A673 (cell line): ENCODE measurements at regions not wholly inside any gene's neighbourhood (a gene's known extent, or its start where the extent isn't known, plus 50 kb on each side); places are given as distances from the start of the nearest gene placed in this dataset.

Source experiments
- CTCF ChIP-seq: fragments of 300-800, 200-600 bp; sonication (generic); conservative IDR thresholded peaks from 2 replicates; pipeline ENCODE4 v1.5.1; 2017; ENCODE audit warnings: low read depth, mild to moderate bottlenecking, antibody characterized with exemption, low read length, moderate library complexity, mixed read lengths
- EZH2 ChIP-seq: fragments of 200-600 bp; sonication (generic); IDR thresholded peaks from 2 replicates; pipeline ENCODE4 v1.6.1; 2017; ENCODE audit warnings: borderline replicate concordance, low read depth, mild to moderate bottlenecking, mixed read lengths, antibody characterized with exemption, low read length; ENCODE audit not compliant: poor library complexity, severe bottlenecking

DNA sequence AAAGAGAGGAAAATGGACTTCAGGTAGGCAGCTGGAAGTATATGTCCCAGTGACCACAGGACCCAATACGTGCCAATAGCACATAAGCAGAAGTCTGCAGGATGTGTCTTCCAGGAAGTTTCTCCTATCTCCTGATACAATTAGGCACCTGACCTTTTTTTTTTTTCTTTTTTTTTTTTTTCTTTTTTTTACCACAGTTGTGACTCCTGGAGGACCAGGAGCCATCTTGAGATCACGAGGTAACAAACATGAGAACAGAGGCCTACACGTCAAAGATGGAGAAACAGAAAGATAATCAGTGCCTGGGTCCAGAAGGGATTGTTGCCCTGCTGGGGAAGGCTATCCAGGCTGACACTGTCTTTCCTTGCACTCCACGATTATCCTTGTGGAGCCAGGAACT, 312.4 kb upstream of the NEBL start:
- TF ChIP-seq EZH2 (no peak), CTCF (no peak)
